Lower leg skin (tissue), 4 donors: ENCODE measurements at regions not wholly inside any gene's neighbourhood (a gene's known extent, or its start where the extent isn't known, plus 50 kb on each side); places are given as distances from the start of the nearest gene placed in this dataset.
"Not testable (repeated sequence)": the region's sequence is repeated elsewhere in the genome, so short reads cannot be mapped to it uniquely, and the experiment has no call there.

Experiments
- DNase-seq, 2 donors: peaks; one replicate each; pipeline ENCODE4 v3.0.0-alpha.2; 2019; ENCODE audit warnings: low spot score in 2 of 2
- H3K4me3 ChIP-seq: fragments of 200-600 bp; sonication (generic); 2 replicates; pipeline ENCODE4 v1.5.1; 2017; ENCODE audit warnings: mild to moderate bottlenecking, low read depth; ENCODE audit not compliant: poor library complexity, severe bottlenecking
- CTCF ChIP-seq, 3 donors: fragments of 450-650 bp; IDR thresholded peaks; one replicate each; pipeline ENCODE4 v1.5.1; 2016; ENCODE audit warnings: antibody characterized with exemption in 3 of 3, mild to moderate bottlenecking in 3 of 3, moderate library complexity in 2 of 3
- POLR2A ChIP-seq, 2 donors: fragments of 450-650 bp; IDR thresholded peaks; one replicate each; pipeline ENCODE4 v1.6.1; 2016 to 2017; ENCODE audit warnings: antibody characterized with exemption in 2 of 2, mild to moderate bottlenecking in 1 of 2, moderate library complexity in 1 of 2
- WGBS, 2 donors: methylation state at CpG; one replicate each; pipeline ENCODE4 v1.1.5; 2018; 5-methylcytosine and 5-hydroxymethylcytosine counted together
- intact Hi-C: fragments of 100-400 bp; cut with DNase I; formaldehyde crosslinking; loops from one replicate; pipeline ENCODE4 v1.15.0; 2023; ENCODE audit warnings: low total_unique reads

- peak in 1 of 2 donors; percentile 88 for DNase-seq
- H3K4me3 ChIP-seq: no peak overlapping the region
- TF ChIP-seq POLR2A (IDR thresholded peaks at IDR 0.05): no peak
- TF ChIP-seq CTCF (IDR thresholded peaks at IDR 0.05): no peak
- 28% methylated on average over 16 of the region's 16 CpGs for WGBS, 2 donors
- intact Hi-C loops: no loop called here
Observed at GRCh38 chr2:60213865-60214625, 339.4 kb downstream of the BCL11A start.

GRCh38 chr2:60212181-60212945, 341.1 kb downstream of the BCL11A start:
- intact Hi-C loops: no loop called here
- no peak overlapping the region for H3K4me3 ChIP-seq
- DNase-seq: no peak
- no peak for TF ChIP-seq CTCF (IDR thresholded peaks at IDR 0.05)
- no peak for TF ChIP-seq POLR2A (IDR thresholded peaks at IDR 0.05)
- 85 to 88% methylated on average over 3 of the region's 3 CpGs for WGBS, 2 donors

- DNase-seq, H3K4me3 ChIP-seq, intact Hi-C loops: not testable (repeated sequence)
- WGBS, 2 donors: 91 to 95% methylated on average over 19 of the region's 19 CpGs
Observed at GRCh38 chr2:60189006-60189405, 364.4 kb downstream of the BCL11A start.

GRCh38 chr2:60175290-60175689, 378.2 kb downstream of the BCL11A start:
- intact Hi-C loops: no loop called here
- no peak for DNase-seq
- TF ChIP-seq POLR2A (IDR thresholded peaks at IDR 0.05) (no peak), CTCF (IDR thresholded peaks at IDR 0.05) (no peak)
- H3K4me3 ChIP-seq: no peak overlapping the region

- no peak for TF ChIP-seq CTCF (IDR thresholded peaks at IDR 0.05)
- TF ChIP-seq POLR2A (IDR thresholded peaks at IDR 0.05): no peak
- no peak overlapping the region for H3K4me3 ChIP-seq
- 33 to 50% methylated on average over 1 of the region's 1 CpG for WGBS, 2 donors
- intact Hi-C loops: no loop called here
- DNase-seq: no peak
Observed at GRCh38 chr2:60174146-60174545, 379.3 kb downstream of the BCL11A start.

- H3K4me3 ChIP-seq: no peak overlapping the region
- TF ChIP-seq POLR2A (IDR thresholded peaks at IDR 0.05) (no peak), CTCF (IDR thresholded peaks at IDR 0.05) (no peak)
- 90 to 97% methylated on average over 3 of the region's 3 CpGs for WGBS, 2 donors
- intact Hi-C loops: no loop called here
- no peak for DNase-seq
Observed at GRCh38 chr2:60172801-60173200, 380.7 kb downstream of the BCL11A start.
